ENCODE measurements at regions not wholly inside any gene's neighbourhood (a gene's known extent, or its start where the extent isn't known, plus 50 kb on each side); places are given as distances from the start of the nearest gene placed in this dataset.
"Not testable (repeated sequence)": the region's sequence is repeated elsewhere in the genome, so short reads cannot be mapped to it uniquely, and the experiment has no call there.

DNA sequence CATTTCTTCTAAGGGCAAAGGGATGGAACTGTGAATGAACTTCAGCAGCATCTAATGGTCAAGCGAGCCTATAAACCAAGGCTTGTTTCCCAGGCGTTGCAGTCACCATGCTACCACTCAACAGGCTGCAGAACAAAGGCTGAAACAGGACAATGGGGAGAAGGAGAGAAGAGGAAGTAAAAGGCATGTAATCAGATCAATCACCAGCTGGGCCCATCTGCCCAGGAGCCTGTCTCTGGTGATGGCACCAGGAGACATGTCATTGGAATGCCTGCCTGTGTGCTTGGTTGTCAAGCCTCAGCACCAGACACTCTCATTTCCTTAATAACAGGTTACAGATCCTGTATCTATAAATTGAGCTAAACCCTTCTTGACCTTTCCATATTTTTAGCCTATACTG is 81.7 kb upstream of the UMPS start:
- no peak for DNase-seq (ENCODE audit: low read depth)
- H3K4me3 ChIP-seq (ENCODE audit: low read depth, low read length), result no peak overlapping the region
- TF ChIP-seq, protein P1, sequence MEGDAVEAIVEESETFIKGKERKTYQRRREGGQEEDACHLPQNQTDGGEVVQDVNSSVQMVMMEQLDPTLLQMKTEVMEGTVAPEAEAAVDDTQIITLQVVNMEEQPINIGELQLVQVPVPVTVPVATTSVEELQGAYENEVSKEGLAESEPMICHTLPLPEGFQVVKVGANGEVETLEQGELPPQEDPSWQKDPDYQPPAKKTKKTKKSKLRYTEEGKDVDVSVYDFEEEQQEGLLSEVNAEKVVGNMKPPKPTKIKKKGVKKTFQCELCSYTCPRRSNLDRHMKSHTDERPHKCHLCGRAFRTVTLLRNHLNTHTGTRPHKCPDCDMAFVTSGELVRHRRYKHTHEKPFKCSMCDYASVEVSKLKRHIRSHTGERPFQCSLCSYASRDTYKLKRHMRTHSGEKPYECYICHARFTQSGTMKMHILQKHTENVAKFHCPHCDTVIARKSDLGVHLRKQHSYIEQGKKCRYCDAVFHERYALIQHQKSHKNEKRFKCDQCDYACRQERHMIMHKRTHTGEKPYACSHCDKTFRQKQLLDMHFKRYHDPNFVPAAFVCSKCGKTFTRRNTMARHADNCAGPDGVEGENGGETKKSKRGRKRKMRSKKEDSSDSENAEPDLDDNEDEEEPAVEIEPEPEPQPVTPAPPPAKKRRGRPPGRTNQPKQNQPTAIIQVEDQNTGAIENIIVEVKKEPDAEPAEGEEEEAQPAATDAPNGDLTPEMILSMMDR (conservative IDR thresholded peaks at IDR 0.05; ENCODE audit: low read depth, low read length), result no peak

DNA sequence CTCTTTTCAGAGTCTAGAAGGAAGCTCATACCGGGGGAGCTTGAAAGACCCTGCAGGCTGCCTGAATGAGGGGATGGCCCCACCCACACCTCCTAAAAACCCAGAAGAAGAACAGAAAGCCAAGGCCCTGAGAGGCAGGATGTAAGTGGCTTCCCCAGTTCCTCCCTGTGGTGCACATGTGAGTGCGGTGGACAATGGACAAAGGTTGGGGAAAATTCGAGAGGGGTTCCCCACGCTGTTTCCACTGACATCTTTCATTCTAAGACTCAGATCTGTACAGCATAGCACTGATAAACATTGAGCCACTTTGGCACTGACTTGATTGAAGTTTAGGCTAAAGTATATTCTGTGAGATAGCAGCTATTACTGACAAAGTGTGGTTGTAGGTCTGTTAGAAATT is 79.5 kb upstream of the UMPS start:
- TF ChIP-seq, protein P1 (conservative IDR thresholded peaks at IDR 0.05; ENCODE audit: low read depth, low read length), result no peak
- no peak overlapping the region for H3K4me3 ChIP-seq (ENCODE audit: low read depth, low read length)
- DNase-seq (ENCODE audit: low read depth), result no peak

DNA sequence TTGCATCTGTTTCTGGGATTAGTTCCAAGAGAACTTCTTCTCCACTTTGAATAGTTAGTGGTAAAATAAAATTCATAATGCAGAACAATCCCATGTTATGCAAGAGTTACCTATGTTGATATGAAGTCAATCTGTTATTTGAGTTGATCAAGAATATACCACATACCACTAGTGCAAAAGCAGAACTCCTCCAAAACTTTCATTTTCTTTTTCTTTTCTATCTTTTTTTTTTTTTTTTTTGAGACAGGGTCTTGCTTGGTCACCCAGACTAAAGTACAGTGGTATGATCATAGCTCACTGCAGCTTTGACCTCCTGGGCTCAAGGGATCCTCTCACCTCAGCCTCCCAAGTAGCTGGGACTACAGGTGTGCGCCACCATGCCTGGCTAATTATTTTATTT is 78.8 kb upstream of the UMPS start:
- H3K4me3 ChIP-seq (ENCODE audit: low read depth, low read length); DNase-seq (ENCODE audit: low read depth): not testable (repeated sequence)

DNA sequence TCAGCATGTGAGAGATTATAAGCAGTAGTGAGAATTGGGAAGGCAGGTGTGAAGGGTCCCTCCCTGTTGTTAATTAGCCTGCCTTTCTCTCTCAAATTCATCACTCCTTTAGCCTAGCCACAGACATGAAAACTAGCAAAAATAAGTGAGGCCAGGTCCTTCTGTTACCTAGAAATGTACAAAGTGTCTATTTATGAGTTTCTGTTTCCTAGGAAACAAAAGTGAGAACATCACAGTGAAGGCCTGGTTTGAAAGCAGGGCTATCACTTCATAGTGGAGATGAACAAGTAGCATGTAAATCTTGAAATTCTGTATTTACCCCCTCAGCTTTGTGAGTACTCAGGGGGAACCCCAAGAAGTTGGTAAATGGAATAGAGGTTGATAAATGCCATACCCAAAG is 78.2 kb upstream of the UMPS start:
- no peak for DNase-seq (ENCODE audit: low read depth)
- TF ChIP-seq, protein P1 (conservative IDR thresholded peaks at IDR 0.05; ENCODE audit: low read depth, low read length), result no peak
- H3K4me3 ChIP-seq (ENCODE audit: low read depth, low read length), result no peak overlapping the region

DNA sequence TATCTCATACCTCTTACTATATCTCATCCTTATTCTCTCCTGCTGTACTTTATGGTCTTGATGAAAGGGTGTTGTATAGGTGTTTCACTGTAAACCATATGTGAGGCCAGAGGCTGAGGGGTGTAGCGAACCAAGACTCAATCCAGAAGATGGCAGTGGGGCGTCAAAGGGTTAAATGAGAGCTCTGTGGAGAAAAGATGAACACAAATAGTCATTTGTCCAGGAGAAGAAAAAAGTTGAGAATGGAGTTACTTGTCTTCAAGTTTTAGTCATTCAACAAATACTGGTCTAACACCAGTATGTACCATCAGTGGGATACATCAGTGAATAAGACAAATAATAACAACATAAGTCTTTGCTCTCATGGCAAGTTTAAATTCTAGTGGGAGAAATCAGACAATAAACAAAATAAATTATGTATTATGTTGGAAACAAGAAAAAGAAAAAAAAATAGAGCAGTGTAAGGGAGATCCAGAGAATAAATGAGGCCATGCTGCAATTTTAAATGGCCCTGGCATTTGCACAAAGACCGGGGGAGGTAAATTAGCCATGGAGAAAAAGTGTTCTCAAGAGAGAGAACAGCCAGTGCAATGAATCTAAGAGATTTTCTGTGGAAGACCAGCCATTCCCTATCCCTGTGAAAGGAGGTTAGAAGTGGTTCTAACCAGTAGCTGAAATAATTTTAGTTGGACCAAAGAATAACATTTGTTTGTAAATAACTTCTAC is 77.0 kb upstream of the UMPS start:
- H3K4me3 ChIP-seq (ENCODE audit: low read depth, low read length), result no peak overlapping the region
- TF ChIP-seq, protein P1 (conservative IDR thresholded peaks at IDR 0.05; ENCODE audit: low read depth, low read length), result no peak
- no peak for DNase-seq (ENCODE audit: low read depth)

DNA sequence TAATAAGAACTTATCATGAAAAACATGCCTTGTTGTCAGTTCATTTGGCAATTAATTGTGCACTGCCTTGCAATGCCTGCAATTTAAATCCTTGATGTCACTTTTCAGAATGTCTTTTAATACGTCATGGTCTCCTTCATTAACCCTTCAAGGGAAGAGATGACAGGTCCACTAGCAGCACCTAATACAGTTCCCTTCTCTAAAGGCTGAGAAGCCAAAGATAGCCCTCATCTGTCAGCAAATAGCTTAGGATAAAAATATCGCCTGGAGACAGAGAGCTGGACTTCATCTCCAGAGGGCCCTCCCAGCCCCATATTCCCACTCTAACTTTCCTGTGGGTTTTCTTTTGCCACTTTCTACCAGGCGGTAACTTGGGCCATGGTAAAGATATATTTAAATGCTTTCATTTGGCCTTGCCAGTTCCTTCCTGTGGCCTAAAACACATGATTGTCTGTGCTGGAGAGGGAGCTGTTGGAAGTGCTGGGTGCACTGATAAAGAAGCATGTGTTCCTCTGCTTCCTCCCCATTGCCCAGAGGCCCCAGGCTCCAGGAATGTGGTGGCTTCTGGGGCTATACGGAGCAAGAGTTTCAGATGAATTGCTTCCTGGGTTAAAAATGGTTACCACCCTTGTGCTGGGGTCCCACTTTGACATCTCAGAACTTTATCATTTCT is 76.3 kb upstream of the UMPS start:
- DNase-seq (ENCODE audit: low read depth), result no peak
- H3K4me3 ChIP-seq (ENCODE audit: low read depth, low read length), result no peak overlapping the region
- TF ChIP-seq, protein P1 (conservative IDR thresholded peaks at IDR 0.05; ENCODE audit: low read depth, low read length), result no peak

DNA sequence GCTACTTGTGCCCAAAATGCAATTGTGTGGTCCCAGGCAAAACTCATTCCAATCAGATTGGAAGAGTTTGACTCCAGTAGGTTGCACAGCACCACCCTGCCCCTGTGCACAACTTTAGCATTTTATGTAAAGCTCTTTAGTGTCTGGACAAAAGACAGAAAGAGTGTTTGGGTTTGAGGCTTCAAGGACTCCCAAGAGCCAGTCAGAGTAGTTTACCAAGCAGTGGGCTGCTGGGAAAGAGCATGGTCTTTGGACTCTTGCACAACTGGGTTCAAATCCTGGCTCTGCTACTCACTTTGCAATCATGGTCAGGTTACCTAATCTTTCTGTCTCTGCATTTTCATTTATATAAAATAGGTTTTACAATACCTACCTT is 75.8 kb upstream of the UMPS start:
- H3K4me3 ChIP-seq (ENCODE audit: low read depth, low read length), result no peak overlapping the region
- TF ChIP-seq, protein P1 (conservative IDR thresholded peaks at IDR 0.05; ENCODE audit: low read depth, low read length), result no peak
- no peak for DNase-seq (ENCODE audit: low read depth)

Measured in epithelial cell of proximal tubule (primary cell).